Ishikawa (cell line): ENCODE measurements at regions not wholly inside any gene's neighbourhood (a gene's known extent, or its start where the extent isn't known, plus 50 kb on each side); places are given as distances from the start of the nearest gene placed in this dataset.

Source experiments
- CEBPB ChIP-seq: IDR thresholded peaks from 2 replicates; pipeline ENCODE4 v1.6.1; 2012
- CREB1 ChIP-seq: IDR thresholded peaks from 2 replicates; pipeline ENCODE4 v1.6.1; 2012; ENCODE audit warnings: low read depth
- EGR1 ChIP-seq: IDR thresholded peaks from 2 replicates; pipeline ENCODE4 v1.6.1; 2012
- EP300 ChIP-seq: IDR thresholded peaks from 2 replicates; pipeline ENCODE4 v1.6.1; 2012; ENCODE audit warnings: borderline replicate concordance
- FOXM1 ChIP-seq: IDR thresholded peaks from 2 replicates; pipeline ENCODE4 v1.6.1; 2012; ENCODE audit warnings: low read depth, borderline replicate concordance
- MAX ChIP-seq: IDR thresholded peaks from 2 replicates; pipeline ENCODE4 v1.6.1; 2012
- NFIC ChIP-seq: IDR thresholded peaks from 2 replicates; pipeline ENCODE4 v1.6.1; 2012
- RAD21 ChIP-seq: IDR thresholded peaks from 2 replicates; pipeline ENCODE4 v1.6.1; 2012; ENCODE audit warnings: low read depth
- TAF1 ChIP-seq: IDR thresholded peaks from 2 replicates; pipeline ENCODE4 v1.6.1; 2012; ENCODE audit warnings: low read depth, mild to moderate bottlenecking
- TCF12 ChIP-seq: IDR thresholded peaks from 2 replicates; pipeline ENCODE4 v1.6.1; 2012; ENCODE audit warnings: low read depth
- TEAD4 ChIP-seq: IDR thresholded peaks from 2 replicates; pipeline ENCODE4 v1.6.1; 2012
- USF1 ChIP-seq: IDR thresholded peaks from 2 replicates; pipeline ENCODE4 v1.6.1; 2012
- YY1 ChIP-seq: IDR thresholded peaks from 2 replicates; pipeline ENCODE4 v1.6.1; 2012; ENCODE audit warnings: low read depth
- ZBTB7A ChIP-seq: IDR thresholded peaks from 2 replicates; pipeline ENCODE4 v1.6.1; 2012; ENCODE audit warnings: low read depth
- TF ChIP-seq, protein P1 (sequence below): IDR thresholded peaks from 2 replicates; pipeline ENCODE4 v1.6.1; 2012; ENCODE audit warnings: low read depth, mild to moderate bottlenecking

- TF ChIP-seq USF1 (no peak), EGR1 (no peak), TEAD4 (no peak), FOXM1 (no peak), ZBTB7A (no peak), EP300 (no peak), CREB1 (no peak), CEBPB (no peak), RAD21 (no peak), TCF12 (no peak), NFIC (no peak), TAF1 (no peak), MAX (no peak)
- TF ChIP-seq, protein P1, sequence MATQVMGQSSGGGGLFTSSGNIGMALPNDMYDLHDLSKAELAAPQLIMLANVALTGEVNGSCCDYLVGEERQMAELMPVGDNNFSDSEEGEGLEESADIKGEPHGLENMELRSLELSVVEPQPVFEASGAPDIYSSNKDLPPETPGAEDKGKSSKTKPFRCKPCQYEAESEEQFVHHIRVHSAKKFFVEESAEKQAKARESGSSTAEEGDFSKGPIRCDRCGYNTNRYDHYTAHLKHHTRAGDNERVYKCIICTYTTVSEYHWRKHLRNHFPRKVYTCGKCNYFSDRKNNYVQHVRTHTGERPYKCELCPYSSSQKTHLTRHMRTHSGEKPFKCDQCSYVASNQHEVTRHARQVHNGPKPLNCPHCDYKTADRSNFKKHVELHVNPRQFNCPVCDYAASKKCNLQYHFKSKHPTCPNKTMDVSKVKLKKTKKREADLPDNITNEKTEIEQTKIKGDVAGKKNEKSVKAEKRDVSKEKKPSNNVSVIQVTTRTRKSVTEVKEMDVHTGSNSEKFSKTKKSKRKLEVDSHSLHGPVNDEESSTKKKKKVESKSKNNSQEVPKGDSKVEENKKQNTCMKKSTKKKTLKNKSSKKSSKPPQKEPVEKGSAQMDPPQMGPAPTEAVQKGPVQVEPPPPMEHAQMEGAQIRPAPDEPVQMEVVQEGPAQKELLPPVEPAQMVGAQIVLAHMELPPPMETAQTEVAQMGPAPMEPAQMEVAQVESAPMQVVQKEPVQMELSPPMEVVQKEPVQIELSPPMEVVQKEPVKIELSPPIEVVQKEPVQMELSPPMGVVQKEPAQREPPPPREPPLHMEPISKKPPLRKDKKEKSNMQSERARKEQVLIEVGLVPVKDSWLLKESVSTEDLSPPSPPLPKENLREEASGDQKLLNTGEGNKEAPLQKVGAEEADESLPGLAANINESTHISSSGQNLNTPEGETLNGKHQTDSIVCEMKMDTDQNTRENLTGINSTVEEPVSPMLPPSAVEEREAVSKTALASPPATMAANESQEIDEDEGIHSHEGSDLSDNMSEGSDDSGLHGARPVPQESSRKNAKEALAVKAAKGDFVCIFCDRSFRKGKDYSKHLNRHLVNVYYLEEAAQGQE: no peak
Observed at GRCh38 chr6:169938262-169938701, 186.9 kb downstream of the ERMARD start.

- TF ChIP-seq EGR1: no peak
- TF ChIP-seq YY1: no peak
- no peak for TF ChIP-seq USF1
- TF ChIP-seq ZBTB7A: no peak
- no peak for TF ChIP-seq TEAD4
- TF ChIP-seq MAX: no peak
- TF ChIP-seq TCF12: no peak
- TF ChIP-seq RAD21: no peak
- no peak for TF ChIP-seq NFIC
- TF ChIP-seq TAF1: no peak
- TF ChIP-seq CREB1: no peak
- TF ChIP-seq CEBPB: no peak
- no peak for TF ChIP-seq EP300
- TF ChIP-seq FOXM1: no peak
- TF ChIP-seq, protein P1: no peak
Observed at GRCh38 chr6:169937389-169938261, 186.2 kb downstream of the ERMARD start.

- TF ChIP-seq EP300 (no peak), TAF1 (no peak), TEAD4 (no peak), NFIC (no peak), YY1 (no peak), ZBTB7A (no peak), RAD21 (no peak), MAX (no peak), EGR1 (no peak)
- TF ChIP-seq, protein P1: no peak
Observed at GRCh38 chr6:169936355-169936975, 185.0 kb downstream of the ERMARD start.

DNA sequence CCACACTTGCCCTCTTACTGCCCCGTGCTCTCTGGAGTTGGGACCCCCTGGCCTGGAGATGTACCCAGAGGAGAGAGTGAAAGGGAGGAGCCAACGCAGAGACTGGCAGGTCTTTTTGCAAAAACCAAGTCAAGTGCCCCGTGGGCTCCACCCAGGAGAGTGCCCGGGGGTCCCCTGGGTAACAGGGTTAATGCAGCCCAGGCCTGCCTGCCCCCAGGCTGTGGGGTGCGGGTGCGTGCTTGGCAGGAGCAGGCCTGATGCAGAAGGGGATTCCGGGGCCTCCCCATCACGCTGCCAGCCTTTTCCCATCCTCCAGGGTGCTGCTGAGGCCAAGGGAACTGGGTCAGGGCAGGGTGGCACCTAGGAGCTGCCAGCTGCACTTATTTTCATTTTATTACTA lies 184.4 kb downstream of the ERMARD start:
- no peak for TF ChIP-seq EGR1
